ENCODE measurements at regions not wholly inside any gene's neighbourhood (a gene's known extent, or its start where the extent isn't known, plus 50 kb on each side); places are given as distances from the start of the nearest gene placed in this dataset.

- TF ChIP-seq CEBPZ (IDR thresholded peaks at IDR 0.05; ENCODE audit: low read depth, low read length) (no peak), SMC3 (IDR thresholded peaks at IDR 0.05; ENCODE audit: borderline replicate concordance, low read length) (peak; percentile 80), EGR1 (IDR thresholded peaks at IDR 0.05; ENCODE audit: borderline replicate concordance in 1 of 2, low read depth in 2 of 2, low read length in 2 of 2) (no peak), BACH1 (IDR thresholded peaks at IDR 0.05; ENCODE audit: borderline replicate concordance) (no peak)
- TF ChIP-seq, protein P1, sequence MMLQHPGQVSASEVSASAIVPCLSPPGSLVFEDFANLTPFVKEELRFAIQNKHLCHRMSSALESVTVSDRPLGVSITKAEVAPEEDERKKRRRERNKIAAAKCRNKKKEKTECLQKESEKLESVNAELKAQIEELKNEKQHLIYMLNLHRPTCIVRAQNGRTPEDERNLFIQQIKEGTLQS (IDR thresholded peaks at IDR 0.05; ENCODE audit: borderline replicate concordance, extremely low read depth, low read depth, low read length) = no peak
These were observed 93.6 kb upstream of the MPHOSPH6 start (continued) for GRCh38 chr16:82263521-82264143.

GRCh38 chr16:82262244-82262643, 92.2 kb upstream of the MPHOSPH6 start:
- RAD21 ChIA-PET (ENCODE audit: unreplicated experiment) = interaction anchor here (1.7 to 4.4 kb wide), 4 partner anchors 8 to 194 kb away, joined by 4 to 18 read pairs (median 9); no protein-coding TSS in a partner anchor
- no peak for FAIRE-seq
- Histone ChIP-seq H3K9me3 (replicated peaks; ENCODE audit: control insufficient read depth, insufficient read depth, low read length) (no peaks in the 10 kb centered on the region; the same call in 2 of the 3 replicates), H3K4me2 (ENCODE audit: control insufficient read depth, insufficient read depth) (no peak overlapping the region), H3K4me1 (ENCODE audit: control insufficient read depth, insufficient read depth, low read length) (no peaks in the 10 kb centered on the region), H3K36me3 (ENCODE audit: control insufficient read depth in 2 of 2, insufficient read depth in 2 of 2, low read length in 1 of 2) (no peaks in the 10 kb centered on the region), H4K20me1 (ENCODE audit: control insufficient read depth, insufficient read depth) (no peaks in the 10 kb centered on the region), H3K9ac (ENCODE audit: control insufficient read depth, insufficient read depth, low read length) (no peak overlapping the region), H2AFZ (ENCODE audit: control insufficient read depth, low read depth, low read length) (no peak overlapping the region), H3K79me2 (ENCODE audit: control insufficient read depth, insufficient read depth, low read length) (no peaks in the 10 kb centered on the region), H3K4me3 (no peak overlapping the region), H3K27ac (ENCODE audit: control insufficient read depth, insufficient read depth) (no peak overlapping the region), H3K27me3 (replicated peaks in 1 of 2; ENCODE audit: control insufficient read depth in 2 of 2, insufficient read depth in 2 of 2, low read length in 1 of 2) (peaks cover 0 to 2% of the 10 kb centered on the region in 2 experiments; a peak in 1 of 4 replicates)
- intact Hi-C loops (cut with micrococcal nuclease; ENCODE audit: unreplicated experiment) = loop anchor here (2.0 to 10.0 kb wide), 3 partner anchors 323 to 955 kb away; no protein-coding TSS in a partner anchor
- BruUV-seq (replicated peaks) = no TSS peak
- no peak for TF ChIP-seq CREB1 (IDR thresholded peaks at IDR 0.05; ENCODE audit: low read depth)
- no peak for TF ChIP-seq POU2F2 (IDR thresholded peaks at IDR 0.05; ENCODE audit: borderline replicate concordance, low read depth, low read length)
- in situ Hi-C loops (cut with MboI) = loop anchor here (5.0 to 10.0 kb wide), 2 partner anchors 363 to 955 kb away; partner anchors contain the start of gene CDH13
- CTCF ChIA-PET = interaction anchor here (0.6 to 4.9 kb wide), 9 partner anchors 11 to 640 kb away, joined by 3 to 49 read pairs (median 10); no protein-coding TSS in a partner anchor
- no peak for DNase-seq (ENCODE audit: low read depth, low spot score)
- POLR2A ChIA-PET = no interaction called here
- WGBS (ENCODE audit: insufficient coverage, insufficient replicate concordance, low lambda C conversion rate, missing lambda C conversion rate) = 38% methylated on average over 3 of the region's 3 CpGs
- SMC1A ChIA-PET (ENCODE audit: uncharacterized antibody, unreplicated experiment) = interaction anchor here (1.7 kb wide), 1 partner anchor 12 kb away, joined by 9 read pairs; no protein-coding TSS in a partner anchor
- no peak for ATAC-seq

Data from GM12878 (cell line).